Suprapubic skin (tissue), 4 donors: ENCODE measurements at regions not wholly inside any gene's neighbourhood (a gene's known extent, or its start where the extent isn't known, plus 50 kb on each side); places are given as distances from the start of the nearest gene placed in this dataset.

Experiments
- CTCF ChIP-seq, 2 donors: fragments of 200-600 bp in 1 of 2; fragments of 450-650 bp in 1 of 2; sonication (generic) in 1 of 2; IDR thresholded peaks; one replicate each; pipeline ENCODE4 v1.5.1; 2016 to 2019; ENCODE audit warnings: antibody characterized with exemption in 2 of 2, mild to moderate bottlenecking in 1 of 2, moderate library complexity in 1 of 2
- EP300 ChIP-seq: sonication (generic); formaldehyde crosslinking; IDR thresholded peaks from one replicate; pipeline ENCODE4 v1.6.1; 2017; ENCODE audit warnings: antibody characterized with exemption
- POLR2A ChIP-seq, 2 donors: fragments of 450-650 bp; IDR thresholded peaks; one replicate each; pipeline ENCODE4 v1.6.1; 2017; ENCODE audit warnings: antibody characterized with exemption in 2 of 2, mild to moderate bottlenecking in 2 of 2, moderate library complexity in 2 of 2
- POLR2AphosphoS5 ChIP-seq, 3 donors: sonication (generic); formaldehyde crosslinking; IDR thresholded peaks; one replicate each; pipeline ENCODE4 v1.6.1; 2017; ENCODE audit warnings: antibody characterized with exemption in 3 of 3

- TF ChIP-seq POLR2A (IDR thresholded peaks at IDR 0.05) = no peak
- no peak for TF ChIP-seq POLR2AphosphoS5 (IDR thresholded peaks at IDR 0.05)
- TF ChIP-seq CTCF (IDR thresholded peaks at IDR 0.05) = no peak
- no peak for TF ChIP-seq EP300
Observed at GRCh38 chr5:165809914-165810313, 2304.5 kb downstream of the MAT2B start.
